Karpas-422 (cell line): ENCODE measurements at regions not wholly inside any gene's neighbourhood (a gene's known extent, or its start where the extent isn't known, plus 50 kb on each side); places are given as distances from the start of the nearest gene placed in this dataset.

Experiments
- DNase-seq: peaks from one replicate; pipeline ENCODE4 v3.0.0-alpha.2; 2015
- H2AFZ ChIP-seq: fragments of 200-600 bp; sonication (generic); 2 replicates; pipeline ENCODE4 v1.6.1; 2014; ENCODE audit warnings: antibody characterized with exemption, low read length, mixed read lengths
- H3K27ac ChIP-seq: fragments of 200-600 bp; sonication (generic); 2 replicates; pipeline ENCODE4 v1.5.1; 2014; ENCODE audit warnings: mild to moderate bottlenecking, low read length, moderate library complexity
- H3K27me3 ChIP-seq: fragments of 200-600 bp; sonication (generic); 2 replicates; pipeline ENCODE4 v1.6.1; 2014; ENCODE audit warnings: low read length, mixed read lengths
- H3K36me3 ChIP-seq: fragments of 200-600 bp; sonication (generic); 2 replicates; pipeline ENCODE4 v1.6.1; 2014; ENCODE audit warnings: low read length, mixed read lengths; ENCODE audit not compliant: insufficient read depth
- H3K4me1 ChIP-seq: fragments of 200-600 bp; sonication (generic); 2 replicates; pipeline ENCODE4 v1.6.1; 2014; ENCODE audit warnings: mild to moderate bottlenecking, low read length, mixed read lengths
- H3K4me2 ChIP-seq: fragments of 200-600 bp; sonication (generic); 2 replicates; pipeline ENCODE4 v1.6.1; 2014; ENCODE audit warnings: low read length, low read depth, mild to moderate bottlenecking; ENCODE audit not compliant: poor library complexity, severe bottlenecking
- H3K4me3 ChIP-seq: fragments of 200-600 bp; sonication (generic); 2 replicates; pipeline ENCODE4 v1.5.1; 2014; ENCODE audit warnings: mild to moderate bottlenecking, antibody characterized with exemption, low read length, mixed read lengths
- H3K79me2 ChIP-seq: fragments of 200-600 bp; sonication (generic); 2 replicates; pipeline ENCODE4 v1.6.1; 2014; ENCODE audit warnings: mild to moderate bottlenecking, low read length, mixed read lengths
- H3K9ac ChIP-seq: fragments of 200-600 bp; sonication (generic); 2 replicates; pipeline ENCODE4 v1.6.0; 2014; ENCODE audit warnings: low read length
- H3K9me2 ChIP-seq: fragments of 200-600 bp; sonication (generic), shearing (Covaris generic); replicated peaks from 2 replicates; pipeline ENCODE4 v1.6.0; 2014; ENCODE audit warnings: mild to moderate bottlenecking, low read length, moderate library complexity; ENCODE audit not compliant: insufficient read depth
- H3K9me3 ChIP-seq: fragments of 300-700, 200-600 bp; sonication (generic); 2 replicates; pipeline ENCODE4 v1.6.1; 2014; ENCODE audit warnings: low read length, mixed read lengths
- H4K20me1 ChIP-seq: fragments of 200-600 bp; sonication (generic); 2 replicates; pipeline ENCODE4 v1.6.1; 2014; ENCODE audit warnings: mild to moderate bottlenecking, antibody characterized with exemption, low read length, low read depth; ENCODE audit not compliant: insufficient read depth

- Histone ChIP-seq H3K27me3 (no peaks in the 10 kb centered on the region), H3K4me3 (no peak overlapping the region), H3K9me3 (no peaks in the 10 kb centered on the region), H3K4me1 (no peaks in the 10 kb centered on the region), H3K79me2 (no peaks in the 10 kb centered on the region), H3K4me2 (no peak overlapping the region), H3K9ac (no peak overlapping the region), H3K36me3 (no peaks in the 10 kb centered on the region), H3K9me2 (no peaks in the 10 kb centered on the region), H2AFZ (no peak overlapping the region), H4K20me1 (no peaks in the 10 kb centered on the region), H3K27ac (no peak overlapping the region)
- no peak for DNase-seq
Observed at GRCh38 chrX:140104760-140105159, 139.4 kb upstream of the CXorf66 start.

- Histone ChIP-seq H3K36me3 (no peaks in the 10 kb centered on the region), H3K27me3 (no peaks in the 10 kb centered on the region), H2AFZ (no peak overlapping the region), H3K4me3 (no peak overlapping the region), H3K9me3 (no peaks in the 10 kb centered on the region), H3K9ac (no peak overlapping the region), H3K27ac (no peak overlapping the region), H3K9me2 (no peaks in the 10 kb centered on the region), H3K79me2 (no peaks in the 10 kb centered on the region), H3K4me2 (no peak overlapping the region), H4K20me1 (no peaks in the 10 kb centered on the region), H3K4me1 (no peaks in the 10 kb centered on the region)
- no peak for DNase-seq
Observed at GRCh38 chrX:140099221-140099620, 133.9 kb upstream of the CXorf66 start.

GRCh38 chrX:140092121-140092520, 126.8 kb upstream of the CXorf66 start:
- H3K36me3 ChIP-seq, result no peaks in the 10 kb centered on the region
- no peak overlapping the region for H3K27ac ChIP-seq
- H3K9me3 ChIP-seq, result no peaks in the 10 kb centered on the region; the same call in 1 of the 2 replicates
- no peaks in the 10 kb centered on the region for H3K27me3 ChIP-seq
- no peaks in the 10 kb centered on the region for H3K79me2 ChIP-seq
- no peak overlapping the region for H3K9ac ChIP-seq
- H2AFZ ChIP-seq, result no peak overlapping the region
- no peaks in the 10 kb centered on the region for H4K20me1 ChIP-seq
- H3K4me2 ChIP-seq, result no peak overlapping the region
- no peaks in the 10 kb centered on the region for H3K4me1 ChIP-seq
- H3K4me3 ChIP-seq, result no peak overlapping the region
- no peaks in the 10 kb centered on the region for H3K9me2 ChIP-seq
- DNase-seq, result no peak

- Histone ChIP-seq H3K9me2 (no peaks in the 10 kb centered on the region), H3K9ac (no peak overlapping the region), H4K20me1 (no peaks in the 10 kb centered on the region), H3K4me1 (no peaks in the 10 kb centered on the region), H3K4me3 (no peak overlapping the region), H3K27me3 (no peaks in the 10 kb centered on the region), H3K79me2 (no peaks in the 10 kb centered on the region), H3K9me3 (no peaks in the 10 kb centered on the region; the same call in 1 of the 2 replicates), H3K4me2 (no peak overlapping the region), H2AFZ (no peak overlapping the region), H3K27ac (no peak overlapping the region), H3K36me3 (no peaks in the 10 kb centered on the region)
- DNase-seq, result no peak
Observed at GRCh38 chrX:140091125-140091886, 126.0 kb upstream of the CXorf66 start.

GRCh38 chrX:140090800-140091124, 125.4 kb upstream of the CXorf66 start:
- H3K79me2 ChIP-seq, result no peaks in the 10 kb centered on the region
- H3K36me3 ChIP-seq, result no peaks in the 10 kb centered on the region
- no peak overlapping the region for H2AFZ ChIP-seq
- no peak for DNase-seq
- H4K20me1 ChIP-seq, result no peaks in the 10 kb centered on the region
- H3K4me2 ChIP-seq, result no peak overlapping the region
- no peak overlapping the region for H3K9ac ChIP-seq
- no peak overlapping the region for H3K4me3 ChIP-seq
- H3K27me3 ChIP-seq, result no peaks in the 10 kb centered on the region
- no peaks in the 10 kb centered on the region; the same call in 1 of the 2 replicates for H3K9me3 ChIP-seq
- no peaks in the 10 kb centered on the region for H3K4me1 ChIP-seq
- H3K27ac ChIP-seq, result no peak overlapping the region
- no peaks in the 10 kb centered on the region for H3K9me2 ChIP-seq

GRCh38 chrX:140088438-140088837, 123.1 kb upstream of the CXorf66 start:
- Histone ChIP-seq H4K20me1 (no peaks in the 10 kb centered on the region), H3K9me2 (no peaks in the 10 kb centered on the region), H3K4me3 (no peak overlapping the region), H3K9me3 (no peaks in the 10 kb centered on the region; the same call in 1 of the 2 replicates), H3K9ac (no peak overlapping the region), H3K36me3 (no peaks in the 10 kb centered on the region), H3K27ac (no peak overlapping the region), H3K27me3 (no peaks in the 10 kb centered on the region), H2AFZ (no peak overlapping the region), H3K4me1 (no peaks in the 10 kb centered on the region), H3K4me2 (no peak overlapping the region), H3K79me2 (no peaks in the 10 kb centered on the region)
- DNase-seq, result no peak

- no peaks in the 10 kb centered on the region for H3K36me3 ChIP-seq
- no peaks in the 10 kb centered on the region for H3K9me2 ChIP-seq
- no peaks in the 10 kb centered on the region for H4K20me1 ChIP-seq
- H3K9ac ChIP-seq, result no peak overlapping the region
- H3K9me3 ChIP-seq, result no peaks in the 10 kb centered on the region; the same call in 1 of the 2 replicates
- H3K27me3 ChIP-seq, result no peaks in the 10 kb centered on the region
- no peak overlapping the region for H3K27ac ChIP-seq
- H3K4me1 ChIP-seq, result no peaks in the 10 kb centered on the region
- no peak overlapping the region for H3K4me3 ChIP-seq
- H2AFZ ChIP-seq, result no peak overlapping the region
- no peaks in the 10 kb centered on the region for H3K79me2 ChIP-seq
- no peak for DNase-seq
- no peak overlapping the region for H3K4me2 ChIP-seq
Observed at GRCh38 chrX:140087875-140088274, 122.6 kb upstream of the CXorf66 start.

- H3K4me3 ChIP-seq, result no peak overlapping the region
- H3K27me3 ChIP-seq, result no peaks in the 10 kb centered on the region
- no peaks in the 10 kb centered on the region for H3K9me2 ChIP-seq
- H3K79me2 ChIP-seq, result no peaks in the 10 kb centered on the region
- H3K4me1 ChIP-seq, result no peaks in the 10 kb centered on the region
- H3K9ac ChIP-seq, result no peak overlapping the region
- no peaks in the 10 kb centered on the region; the same call in 1 of the 2 replicates for H3K9me3 ChIP-seq
- no peak overlapping the region for H3K4me2 ChIP-seq
- no peak for DNase-seq
- H2AFZ ChIP-seq, result no peak overlapping the region
- H4K20me1 ChIP-seq, result no peaks in the 10 kb centered on the region
- no peaks in the 10 kb centered on the region for H3K36me3 ChIP-seq
- H3K27ac ChIP-seq, result no peak overlapping the region
Observed at GRCh38 chrX:140086691-140087090, 121.4 kb upstream of the CXorf66 start.
